GM12801 (cell line): ENCODE measurements at regions not wholly inside any gene's neighbourhood (a gene's known extent, or its start where the extent isn't known, plus 50 kb on each side); places are given as distances from the start of the nearest gene placed in this dataset.

Experiments
- TF ChIP-seq, protein P1 (sequence below): IDR thresholded peaks from one replicate; pipeline ENCODE4 v1.5.1; 2011; ENCODE audit warnings: control low read depth; ENCODE audit not compliant: insufficient read length; ENCODE audit errors: extremely low read depth

DNA sequence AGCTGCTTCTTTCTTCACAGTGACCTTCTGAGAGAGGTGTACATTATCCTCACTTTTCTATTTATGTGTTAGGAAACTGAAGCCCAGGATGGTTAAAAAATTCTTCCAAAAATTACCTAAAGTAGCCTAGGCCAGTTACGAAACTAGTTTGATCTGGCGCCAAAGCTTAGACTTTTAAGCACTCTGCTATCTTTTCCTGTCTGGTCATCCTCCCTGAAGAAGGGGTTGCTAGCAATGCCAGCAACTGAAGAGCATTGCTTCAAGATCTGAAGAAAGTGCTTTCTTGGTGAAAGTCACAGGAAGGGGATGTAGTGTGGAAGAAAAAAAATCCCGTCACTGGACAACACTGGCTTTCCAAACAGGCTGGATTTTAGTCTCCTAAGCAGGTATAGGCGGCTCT lies 618.8 kb upstream of the GRM7 start:
- TF ChIP-seq, protein P1, sequence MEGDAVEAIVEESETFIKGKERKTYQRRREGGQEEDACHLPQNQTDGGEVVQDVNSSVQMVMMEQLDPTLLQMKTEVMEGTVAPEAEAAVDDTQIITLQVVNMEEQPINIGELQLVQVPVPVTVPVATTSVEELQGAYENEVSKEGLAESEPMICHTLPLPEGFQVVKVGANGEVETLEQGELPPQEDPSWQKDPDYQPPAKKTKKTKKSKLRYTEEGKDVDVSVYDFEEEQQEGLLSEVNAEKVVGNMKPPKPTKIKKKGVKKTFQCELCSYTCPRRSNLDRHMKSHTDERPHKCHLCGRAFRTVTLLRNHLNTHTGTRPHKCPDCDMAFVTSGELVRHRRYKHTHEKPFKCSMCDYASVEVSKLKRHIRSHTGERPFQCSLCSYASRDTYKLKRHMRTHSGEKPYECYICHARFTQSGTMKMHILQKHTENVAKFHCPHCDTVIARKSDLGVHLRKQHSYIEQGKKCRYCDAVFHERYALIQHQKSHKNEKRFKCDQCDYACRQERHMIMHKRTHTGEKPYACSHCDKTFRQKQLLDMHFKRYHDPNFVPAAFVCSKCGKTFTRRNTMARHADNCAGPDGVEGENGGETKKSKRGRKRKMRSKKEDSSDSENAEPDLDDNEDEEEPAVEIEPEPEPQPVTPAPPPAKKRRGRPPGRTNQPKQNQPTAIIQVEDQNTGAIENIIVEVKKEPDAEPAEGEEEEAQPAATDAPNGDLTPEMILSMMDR = no peak

DNA sequence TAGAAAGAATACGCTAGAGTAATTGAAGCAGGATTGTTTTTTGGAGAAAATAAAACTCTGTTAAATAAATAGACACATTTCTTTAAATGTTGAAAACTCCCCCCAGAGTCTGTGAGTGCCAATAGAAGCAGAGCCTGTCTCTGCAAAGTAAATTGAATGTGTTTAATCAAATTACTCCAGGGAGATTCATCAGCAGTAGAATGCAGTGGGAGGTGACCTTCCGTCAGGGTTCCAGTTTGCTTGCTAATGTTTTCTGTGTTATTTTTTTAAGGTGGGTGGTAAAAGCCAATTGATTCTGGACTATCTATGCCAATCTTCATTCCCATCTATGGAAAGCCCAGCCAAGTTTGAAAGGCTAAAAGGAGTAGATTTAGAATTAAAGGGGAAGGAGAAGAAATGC lies 612.4 kb upstream of the GRM7 start:
- TF ChIP-seq, protein P1 = no peak

DNA sequence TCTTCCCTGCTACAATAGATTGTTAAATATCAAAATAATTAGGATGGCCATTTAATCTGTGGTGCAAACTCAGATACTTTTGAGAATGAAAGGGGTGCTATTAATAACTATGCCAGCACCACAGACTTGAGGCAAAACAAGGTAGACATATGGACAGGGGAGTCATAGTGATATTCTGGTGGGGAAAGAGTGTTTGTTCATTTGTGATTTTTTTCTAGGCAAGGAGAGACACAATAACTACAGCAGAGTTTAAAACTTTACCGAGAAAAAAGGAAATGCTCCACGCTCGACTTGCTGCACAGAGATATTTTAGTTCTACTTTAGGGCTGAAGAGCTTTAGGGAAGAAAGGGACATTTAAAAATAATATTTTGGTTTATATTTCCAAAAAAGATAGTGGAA lies 611.2 kb upstream of the GRM7 start:
- TF ChIP-seq, protein P1 = no peak

DNA sequence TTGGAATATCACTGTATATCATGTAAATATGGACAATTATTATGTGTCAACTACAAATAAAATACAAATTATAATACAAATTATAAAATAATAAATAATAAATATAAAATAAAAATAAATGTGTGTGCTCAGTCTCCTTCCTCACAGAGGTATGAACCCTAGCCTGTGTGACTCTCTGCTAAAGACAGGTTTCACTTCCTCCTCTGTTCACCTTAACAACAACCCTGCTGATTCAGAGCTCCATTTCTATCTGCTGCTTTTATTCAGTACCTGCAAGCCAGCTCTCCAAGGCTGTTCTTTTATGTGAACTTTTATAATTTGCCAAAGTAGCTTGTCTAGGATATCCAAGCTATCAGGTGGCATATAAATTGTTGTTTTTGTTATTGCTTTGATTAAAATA lies 610.7 kb upstream of the GRM7 start:
- TF ChIP-seq, protein P1 = no peak

DNA sequence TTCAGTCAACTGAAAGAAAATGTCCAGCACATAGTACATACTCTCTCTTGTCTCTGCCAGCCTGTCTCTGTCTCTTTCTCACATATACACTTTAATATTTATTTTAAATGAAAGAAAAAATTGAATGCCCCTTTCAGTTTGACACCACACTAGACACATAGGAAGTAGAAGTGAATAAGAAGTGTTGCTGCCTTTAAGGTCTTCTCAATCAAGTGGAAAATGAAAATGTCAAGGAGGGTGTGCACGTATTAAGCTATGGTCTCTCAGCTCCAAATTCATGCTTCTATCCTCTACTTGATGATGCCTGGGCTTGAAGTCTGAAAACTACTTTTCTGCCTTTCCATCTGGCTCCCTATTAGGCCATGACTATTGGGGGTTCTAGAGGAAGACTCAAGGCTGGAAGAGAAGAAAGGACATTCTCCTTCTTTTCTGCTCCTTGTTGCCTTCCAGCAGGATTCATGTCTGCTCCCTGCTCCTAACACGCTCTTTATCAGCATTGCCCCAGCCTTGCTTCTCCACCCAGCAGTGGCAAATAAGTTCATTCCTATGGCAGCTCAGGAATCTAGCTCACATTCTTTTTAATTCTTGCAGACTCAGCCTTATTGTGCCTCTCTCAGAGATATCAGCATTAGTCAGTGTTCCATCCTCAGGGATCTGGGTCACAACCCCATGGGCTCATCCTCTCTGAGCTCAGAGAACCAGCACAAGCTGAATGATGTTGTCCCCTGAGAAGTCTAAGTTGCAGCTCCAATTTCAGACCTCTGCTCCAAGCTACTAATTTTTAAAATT lies 609.1 kb upstream of the GRM7 start:
- TF ChIP-seq, protein P1 = no peak

DNA sequence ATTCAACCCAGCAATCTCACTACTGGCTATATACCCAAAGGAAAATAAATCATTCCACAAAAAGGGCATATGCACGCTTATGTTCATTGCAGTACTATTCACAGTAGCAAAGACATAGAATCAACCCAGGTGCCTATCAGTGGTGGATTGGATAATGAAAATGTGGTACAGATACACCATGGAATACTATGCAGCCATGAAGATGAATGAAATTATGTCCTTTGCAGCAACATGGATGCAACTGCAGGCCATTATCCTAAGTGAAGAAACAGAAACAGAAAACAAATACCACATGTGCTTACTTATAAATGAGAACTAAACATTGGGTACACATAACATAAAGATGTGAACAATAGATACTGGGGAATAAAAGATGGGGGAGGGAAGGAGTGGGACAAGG lies 606.4 kb upstream of the GRM7 start:
- TF ChIP-seq, protein P1 = no peak

DNA sequence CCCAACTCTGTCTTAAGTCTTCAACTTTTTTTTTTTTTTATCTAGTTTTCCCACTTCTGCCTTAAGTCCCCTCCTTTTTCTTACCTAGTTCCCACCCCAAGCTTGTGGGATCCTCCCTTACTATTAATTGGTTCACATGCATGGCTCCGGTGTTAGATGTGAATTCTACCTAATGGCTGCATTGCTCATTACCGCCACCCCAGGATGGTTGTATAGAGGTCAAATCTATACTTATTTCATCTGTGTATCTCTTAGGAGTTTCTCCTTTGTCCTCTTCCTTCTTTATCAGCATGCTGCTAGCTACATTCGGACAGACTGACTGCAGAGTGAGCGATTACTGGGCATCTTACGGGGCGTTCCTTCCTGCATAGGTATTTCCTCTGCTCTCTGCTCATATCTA lies 605.7 kb upstream of the GRM7 start:
- TF ChIP-seq, protein P1 = no peak
